ENCODE measurements at regions not wholly inside any gene's neighbourhood (a gene's known extent, or its start where the extent isn't known, plus 50 kb on each side); places are given as distances from the start of the nearest gene placed in this dataset.

GRCh38 chr16:9302072-9302471 is 210.6 kb downstream of the HAPSTR1 start:
- no peak for DNase-seq (ENCODE audit: low read depth)

GRCh38 chr16:9306753-9307152 is 215.3 kb downstream of the HAPSTR1 start:
- DNase-seq (ENCODE audit: low read depth), result no peak

- no peak for DNase-seq (ENCODE audit: low read depth)
Measured at GRCh38 chr16:9307446-9307845, 216.0 kb downstream of the HAPSTR1 start.

- DNase-seq (ENCODE audit: low read depth), result no peak
Measured at GRCh38 chr16:9308356-9308801, 216.9 kb downstream of the HAPSTR1 start.

GRCh38 chr16:9308850-9309249 is 217.4 kb downstream of the HAPSTR1 start:
- no peak for DNase-seq (ENCODE audit: low read depth)

GRCh38 chr16:9309844-9310243 is 218.4 kb downstream of the HAPSTR1 start:
- DNase-seq (ENCODE audit: low read depth), result no peak

GRCh38 chr16:9311303-9311954 is 220.0 kb downstream of the HAPSTR1 start:
- no peak for DNase-seq (ENCODE audit: low read depth)

GRCh38 chr16:9316008-9316407 is 224.6 kb downstream of the HAPSTR1 start:
- no peak for DNase-seq (ENCODE audit: low read depth)

GRCh38 chr16:9316615-9317014 is 225.2 kb downstream of the HAPSTR1 start:
- DNase-seq (ENCODE audit: low read depth), result no peak

GRCh38 chr16:9318764-9319163 is 227.3 kb downstream of the HAPSTR1 start:
- no peak for DNase-seq (ENCODE audit: low read depth)

- DNase-seq (ENCODE audit: low read depth), result no peak
Measured at GRCh38 chr16:9322769-9323168, 231.3 kb downstream of the HAPSTR1 start.

- DNase-seq (ENCODE audit: low read depth), result no peak
Measured at GRCh38 chr16:9323170-9323569, 231.7 kb downstream of the HAPSTR1 start.

- DNase-seq (ENCODE audit: low read depth), result no peak
Measured at GRCh38 chr16:9327253-9327652, 235.8 kb downstream of the HAPSTR1 start.

GRCh38 chr16:9328411-9328810 is 237.0 kb downstream of the HAPSTR1 start:
- no peak for DNase-seq (ENCODE audit: low read depth)

GRCh38 chr16:9330095-9330494 is 238.7 kb downstream of the HAPSTR1 start:
- DNase-seq (ENCODE audit: low read depth), result no peak

- no peak for DNase-seq (ENCODE audit: low read depth)
Measured at GRCh38 chr16:9331503-9331902, 240.1 kb downstream of the HAPSTR1 start.

- DNase-seq (ENCODE audit: low read depth), result no peak
Measured at GRCh38 chr16:9332574-9333148, 241.2 kb downstream of the HAPSTR1 start.

- no peak for DNase-seq (ENCODE audit: low read depth)
Measured at GRCh38 chr16:9333469-9333868, 242.0 kb downstream of the HAPSTR1 start.

GRCh38 chr16:9334103-9334502 is 242.7 kb downstream of the HAPSTR1 start:
- no peak for DNase-seq (ENCODE audit: low read depth)

GRCh38 chr16:9337308-9338032 is 246.0 kb downstream of the HAPSTR1 start:
- no peak for DNase-seq (ENCODE audit: low read depth)

- no peak for DNase-seq (ENCODE audit: low read depth)
Measured at GRCh38 chr16:9338068-9338467, 246.6 kb downstream of the HAPSTR1 start.

- no peak for DNase-seq (ENCODE audit: low read depth)
Measured at GRCh38 chr16:9338510-9338909, 247.1 kb downstream of the HAPSTR1 start.

GRCh38 chr16:9340526-9341256 is 249.2 kb downstream of the HAPSTR1 start:
- no peak for DNase-seq (ENCODE audit: low read depth)

Data from stimulated activated CD8-positive, alpha-beta memory T cell treated with anti-CD3 and anti-CD28 coated beads, Interleukin-4, amount 100 ng/mL, for 24 hours (primary cell).